ENCODE measurements at regions not wholly inside any gene's neighbourhood (a gene's known extent, or its start where the extent isn't known, plus 50 kb on each side); places are given as distances from the start of the nearest gene placed in this dataset.

DNA sequence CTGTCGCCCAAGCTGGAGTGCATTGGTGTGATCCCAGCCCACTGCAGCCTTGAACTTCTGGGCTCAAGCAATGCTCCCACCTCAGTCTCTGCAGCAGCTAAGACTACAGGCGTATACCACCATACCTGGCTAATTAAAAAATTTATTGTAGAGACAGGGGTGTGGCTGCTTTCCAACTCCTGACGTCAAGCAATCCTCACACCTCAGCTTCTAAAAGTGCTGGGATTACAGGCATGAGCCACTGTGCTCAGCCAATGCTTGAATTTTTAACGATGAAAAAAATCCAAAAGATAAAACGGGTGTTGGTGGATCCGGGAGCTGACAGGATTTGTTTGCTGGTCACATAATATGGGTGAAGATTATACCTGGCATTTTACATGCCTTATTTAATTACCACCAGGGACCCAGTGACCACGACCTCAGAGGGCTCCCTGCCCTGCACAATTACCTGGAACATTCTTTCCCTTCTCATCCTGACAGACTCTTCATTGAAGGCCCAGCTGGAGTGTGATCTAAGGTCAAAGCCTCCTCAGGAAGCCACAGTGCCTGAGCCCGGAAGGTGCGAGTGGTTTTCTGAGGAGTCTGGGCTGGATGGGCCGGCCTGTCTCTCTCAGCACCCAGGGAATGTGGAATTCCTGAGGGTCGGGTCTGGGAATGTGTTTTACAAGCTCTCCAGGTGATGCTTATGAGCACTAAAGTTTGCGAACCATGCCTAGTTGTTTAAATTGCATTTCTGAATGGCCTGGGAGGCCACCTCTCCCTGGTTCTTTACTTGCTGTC lies 193.3 kb downstream of the USP12 start:
- Histone ChIP-seq H3K9me3 (ENCODE audit: insufficient read depth in 2 of 2, low read depth in 1 of 2, low read length in 1 of 2) (no peaks in the 10 kb centered on the region), H4K8ac (ENCODE audit: extremely low read depth, insufficient read depth, low read length) (no peak overlapping the region), H3K79me2 (ENCODE audit: control insufficient read depth in 1 of 2, insufficient read depth in 2 of 2, low read length in 2 of 2) (no peaks in the 10 kb centered on the region), H3K27ac (ENCODE audit: low read depth, low read length) (no peak overlapping the region), H4K20me1 (replicated peaks in 1 of 2; ENCODE audit: control insufficient read depth in 1 of 2, insufficient read depth in 2 of 2, low read length in 2 of 2) (peaks cover 0 to 1% of the 10 kb centered on the region in 2 experiments), H3K27me3 (replicated peaks in 1 of 4; ENCODE audit: control insufficient read depth in 3 of 4, extremely low read depth in 1 of 4, insufficient read depth in 3 of 4, low read length in 3 of 4) (no peaks in the 10 kb centered on the region), H2AFZ (ENCODE audit: low read length) (no peak overlapping the region), H3K4me2 (ENCODE audit: insufficient read depth in 1 of 2, low read depth in 2 of 2, low read length in 2 of 2) (no peak overlapping the region), H3K9ac (replicated peaks in 1 of 4; ENCODE audit: extremely low read depth in 1 of 4, low read depth in 3 of 4, low read length in 3 of 4) (no peak overlapping the region), H3K23me2 (ENCODE audit: low read depth, low read length) (no peaks in the 10 kb centered on the region), H3K4me1 (replicated peaks in 1 of 4; ENCODE audit: control insufficient read depth in 3 of 4, insufficient read depth in 4 of 4, low read length in 3 of 4) (no peaks in the 10 kb centered on the region; a peak in 2 of 7 replicates), H3K14ac (ENCODE audit: insufficient read length) (no peak overlapping the region), H3K36me3 (ENCODE audit: control insufficient read depth in 2 of 4, insufficient read depth in 4 of 4, low read length in 3 of 4) (no peaks in the 10 kb centered on the region), H3K56ac (replicated peaks; ENCODE audit: insufficient read length, low read depth, low read length) (no peak overlapping the region), H4K5ac (ENCODE audit: insufficient read length, low read depth, low read length) (no peak overlapping the region), H4K91ac (replicated peaks; ENCODE audit: insufficient read length, low read length) (no peak overlapping the region), H3K79me1 (ENCODE audit: low read depth, low read length) (0 out of 2 replicates have a peak, but pooled peaks cover 2% of the 10 kb centered on the region), H3K4me3 (ENCODE audit: extremely low read depth in 1 of 4, insufficient read depth in 2 of 4, low read depth in 3 of 4, low read length in 4 of 4) (no peak overlapping the region), H2BK20ac (ENCODE audit: low read length) (no peak overlapping the region; the same call in 1 of the 2 replicates), H3K4ac (replicated peaks; ENCODE audit: insufficient read length, low read depth, low read length) (no peak overlapping the region), H2BK15ac (ENCODE audit: low read length) (no peak overlapping the region), H3K23ac (ENCODE audit: insufficient read length) (no peak overlapping the region), H3K18ac (ENCODE audit: extremely low read depth, low read length) (no peak overlapping the region), H2BK12ac (ENCODE audit: low read depth, low read length) (no peak overlapping the region), H2AK5ac (ENCODE audit: low read depth, low read length) (no peak overlapping the region), H2BK5ac (ENCODE audit: low read depth, low read length) (no peak overlapping the region), H2BK120ac (replicated peaks; ENCODE audit: low read depth, low read length) (no peak overlapping the region)
- peak; percentile 39 for FAIRE-seq
- POLR2A ChIA-PET (ENCODE audit: partially characterized antibody): no interaction called here
- DNase-seq (ENCODE audit: low read depth in 1 of 2, low spot score in 2 of 2): peak in 1 of 2 experiments; percentile 13
- 66% methylated on average over 12 of the region's 12 CpGs; no CpG with 5 or more reads in 1 of the 2 experiments for WGBS, 2 experiments (ENCODE audit: extremely low coverage in 1 of 2, insufficient coverage in 1 of 2, insufficient read length in 1 of 2, insufficient replicate concordance in 2 of 2, low coverage in 1 of 2, low lambda C conversion rate in 2 of 2, missing lambda C conversion rate in 1 of 2)
- CTCF ChIA-PET (ENCODE audit: partially characterized antibody): interaction anchor here (0.7 to 4.5 kb wide), 8 partner anchors 9 to 447 kb away, joined by 3 to 24 read pairs (median 4); no protein-coding TSS in a partner anchor

Data from H1 (cell line).